ENCODE measurements at regions not wholly inside any gene's neighbourhood (a gene's known extent, or its start where the extent isn't known, plus 50 kb on each side); places are given as distances from the start of the nearest gene placed in this dataset.

DNA sequence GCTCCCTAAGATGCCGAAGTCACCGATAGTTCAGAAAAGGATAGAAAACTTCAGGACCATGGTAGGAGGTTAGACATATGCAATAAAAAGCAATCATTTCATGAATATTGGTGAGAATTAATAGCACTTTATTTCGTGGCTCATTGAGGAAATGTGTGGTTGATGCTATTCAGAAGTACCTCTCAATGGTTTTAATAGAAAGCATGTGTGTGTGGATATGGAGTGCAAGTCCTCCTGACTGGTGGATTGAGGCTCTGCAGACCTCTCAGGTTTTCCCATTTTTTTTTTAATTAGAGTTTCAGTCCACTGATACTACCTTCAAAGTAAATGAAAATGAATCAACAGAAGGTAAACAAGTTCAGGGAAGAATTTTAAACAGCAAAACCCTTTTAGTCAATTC is 384.3 kb upstream of the RARB start:
- TF ChIP-seq EZH2 (IDR thresholded peaks at IDR 0.05; ENCODE audit: insufficient read depth, poor library complexity, severe bottlenecking) (no peak), EZH2phosphoT487 (IDR thresholded peaks at IDR 0.05; ENCODE audit: insufficient read depth, low read depth) (no peak)

Data from GM23248 (cell line).